ENCODE measurements at regions not wholly inside any gene's neighbourhood (a gene's known extent, or its start where the extent isn't known, plus 50 kb on each side); places are given as distances from the start of the nearest gene placed in this dataset.

DNA sequence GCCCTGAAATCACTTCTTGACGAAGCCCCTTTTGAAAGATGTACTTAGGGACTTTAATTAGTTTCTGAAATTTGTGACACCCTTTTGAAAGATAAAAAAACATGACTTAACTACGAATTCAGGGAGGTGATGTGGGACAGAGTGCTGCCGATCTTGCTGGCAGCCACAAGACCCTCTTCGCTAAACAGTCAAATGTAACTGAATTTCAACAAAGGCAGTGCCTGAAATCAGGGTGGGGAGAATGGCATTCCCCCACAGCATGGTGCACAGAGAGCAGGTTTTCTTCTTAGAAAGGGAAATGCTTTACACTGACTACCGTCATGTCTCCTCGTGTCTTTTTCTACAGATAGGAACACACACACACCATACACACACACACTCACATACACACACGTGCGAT lies 640.2 kb upstream of the POU3F3 start:
- peak overlapping the region; percentile 81 for H2AFZ ChIP-seq (replicated peaks)
- Mint-ChIP-seq H3K27me3 (ENCODE audit: insufficient read depth, low read depth) (no peaks in the 10 kb centered on the region), H3K4me3 (no peak overlapping the region), H3K27ac (no peak overlapping the region), H3K9me3 (no peaks in the 10 kb centered on the region), H3K36me3 (no peaks in the 10 kb centered on the region), H3K4me1 (peaks cover 39% of the 10 kb centered on the region)
- H3K9ac ChIP-seq = no peak overlapping the region
- no peaks in the 10 kb centered on the region for H3K36me3 ChIP-seq
- no peaks in the 10 kb centered on the region for H3K27me3 ChIP-seq
- H3K79me2 ChIP-seq (ENCODE audit: low read depth) = no peaks in the 10 kb centered on the region
- H3K4me3 ChIP-seq = no peak overlapping the region
- no peaks in the 10 kb centered on the region for H3K9me3 ChIP-seq (ENCODE audit: low read depth)
- no peaks in the 10 kb centered on the region for H3F3A ChIP-seq (ENCODE audit: low read depth)
- peak overlapping the region; percentile 54 for H3K4me2 ChIP-seq
- TF ChIP-seq, protein P1, sequence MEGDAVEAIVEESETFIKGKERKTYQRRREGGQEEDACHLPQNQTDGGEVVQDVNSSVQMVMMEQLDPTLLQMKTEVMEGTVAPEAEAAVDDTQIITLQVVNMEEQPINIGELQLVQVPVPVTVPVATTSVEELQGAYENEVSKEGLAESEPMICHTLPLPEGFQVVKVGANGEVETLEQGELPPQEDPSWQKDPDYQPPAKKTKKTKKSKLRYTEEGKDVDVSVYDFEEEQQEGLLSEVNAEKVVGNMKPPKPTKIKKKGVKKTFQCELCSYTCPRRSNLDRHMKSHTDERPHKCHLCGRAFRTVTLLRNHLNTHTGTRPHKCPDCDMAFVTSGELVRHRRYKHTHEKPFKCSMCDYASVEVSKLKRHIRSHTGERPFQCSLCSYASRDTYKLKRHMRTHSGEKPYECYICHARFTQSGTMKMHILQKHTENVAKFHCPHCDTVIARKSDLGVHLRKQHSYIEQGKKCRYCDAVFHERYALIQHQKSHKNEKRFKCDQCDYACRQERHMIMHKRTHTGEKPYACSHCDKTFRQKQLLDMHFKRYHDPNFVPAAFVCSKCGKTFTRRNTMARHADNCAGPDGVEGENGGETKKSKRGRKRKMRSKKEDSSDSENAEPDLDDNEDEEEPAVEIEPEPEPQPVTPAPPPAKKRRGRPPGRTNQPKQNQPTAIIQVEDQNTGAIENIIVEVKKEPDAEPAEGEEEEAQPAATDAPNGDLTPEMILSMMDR (IDR thresholded peaks at IDR 0.05) = no peak
- TF ChIP-seq EZH2phosphoT487 (IDR thresholded peaks at IDR 0.05) = no peak
- TF ChIP-seq EZH2 (IDR thresholded peaks at IDR 0.05) = no peak
- peak; percentile 51 for DNase-seq (ENCODE audit: low spot score)
- peaks cover 30% of the 10 kb centered on the region for H3K4me1 ChIP-seq
- H3K27ac ChIP-seq = no peak overlapping the region
- H4K20me1 ChIP-seq (ENCODE audit: low read depth) = no peaks in the 10 kb centered on the region

DNA sequence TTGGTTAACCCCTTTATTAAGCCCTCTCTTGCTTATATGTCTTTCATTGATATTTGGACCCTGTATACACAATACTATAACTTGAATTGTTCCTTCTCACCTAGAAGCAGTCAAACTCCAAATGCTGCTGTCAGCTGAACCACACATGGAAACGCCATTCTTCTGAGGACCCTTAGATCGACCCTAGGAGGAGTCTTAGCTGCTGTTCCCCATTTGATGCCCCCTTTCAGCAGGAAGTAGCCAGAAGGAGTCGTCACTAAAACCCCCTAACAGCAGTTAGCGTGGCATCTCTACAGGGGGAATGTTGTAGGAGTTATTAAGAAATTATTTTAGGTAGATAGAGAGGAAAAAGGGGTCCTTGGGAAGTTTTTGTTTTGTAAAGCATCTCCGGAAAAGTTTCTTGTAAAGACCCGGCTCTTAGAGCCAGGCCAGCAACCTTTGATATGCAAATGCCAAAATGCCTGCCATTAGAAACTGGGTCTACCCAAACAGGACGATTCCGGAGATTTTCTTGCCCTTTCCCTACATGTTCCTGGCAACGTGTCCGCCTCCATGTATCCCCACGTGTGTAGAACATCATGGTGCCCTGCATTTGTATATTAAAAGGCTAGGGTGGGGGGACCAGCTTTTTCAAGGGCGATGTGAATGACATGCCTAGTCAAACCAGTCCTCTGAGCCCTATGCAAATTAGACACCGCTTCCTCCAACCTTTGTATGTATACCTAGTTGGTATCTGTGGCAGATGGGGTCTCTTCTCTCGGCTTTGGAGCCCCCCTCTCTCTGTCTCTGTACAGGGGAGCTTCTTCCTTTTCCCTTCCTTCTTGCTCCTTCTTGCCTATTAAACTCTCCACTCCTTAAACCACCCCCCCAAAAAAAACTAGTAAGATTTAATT lies 638.4 kb upstream of the POU3F3 start:
- DNase-seq (ENCODE audit: low spot score) = peak; percentile 30
- Histone ChIP-seq H4K20me1 (ENCODE audit: low read depth) (no peaks in the 10 kb centered on the region), H3K4me3 (peak overlapping the region; percentile 32), H3K4me1 (peaks cover 30% of the 10 kb centered on the region), H3K9me3 (ENCODE audit: low read depth) (no peaks in the 10 kb centered on the region), H3K9ac (no peak overlapping the region), H3K4me2 (peak overlapping the region; percentile 71), H3K27me3 (no peaks in the 10 kb centered on the region), H3K36me3 (no peaks in the 10 kb centered on the region), H3K27ac (no peak overlapping the region), H3K79me2 (ENCODE audit: low read depth) (no peaks in the 10 kb centered on the region), H3F3A (ENCODE audit: low read depth) (no peaks in the 10 kb centered on the region), H2AFZ (replicated peaks) (peak overlapping the region; percentile 96)
- peaks cover 39% of the 10 kb centered on the region for H3K4me1 Mint-ChIP-seq
- TF ChIP-seq, protein P1 (IDR thresholded peaks at IDR 0.05) = no peak
- TF ChIP-seq EZH2 (IDR thresholded peaks at IDR 0.05) (no peak), EZH2phosphoT487 (IDR thresholded peaks at IDR 0.05) (no peak)
- H3K36me3 Mint-ChIP-seq = no peaks in the 10 kb centered on the region
- H3K27me3 Mint-ChIP-seq (ENCODE audit: insufficient read depth, low read depth) = no peaks in the 10 kb centered on the region
- H3K9me3 Mint-ChIP-seq = no peaks in the 10 kb centered on the region
- peak overlapping the region; percentile 5 for H3K4me3 Mint-ChIP-seq
- peak overlapping the region; percentile 51 for H3K27ac Mint-ChIP-seq

DNA sequence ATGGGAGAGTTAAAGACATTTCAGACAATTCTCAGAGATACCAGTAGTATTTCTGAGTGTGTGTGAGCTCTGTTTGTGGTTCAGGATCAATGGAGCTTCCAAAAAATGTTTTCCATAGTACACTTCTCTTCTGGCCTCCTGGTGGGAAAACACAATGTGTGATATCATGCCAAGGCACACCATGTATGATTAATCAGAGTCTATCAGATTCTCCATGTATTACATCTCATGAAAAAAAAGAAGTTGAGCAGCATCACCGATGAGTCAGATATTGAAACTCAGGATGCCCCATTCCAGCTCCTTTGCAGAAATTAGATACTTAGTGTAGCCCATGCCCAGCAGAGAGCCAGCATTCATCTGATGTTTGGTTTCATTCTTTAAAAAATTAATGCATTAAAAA lies 620.3 kb upstream of the POU3F3 start:
- H3K36me3 ChIP-seq = no peaks in the 10 kb centered on the region
- Mint-ChIP-seq H3K4me3 (no peak overlapping the region), H3K4me1 (peaks cover 4% of the 10 kb centered on the region), H3K36me3 (no peaks in the 10 kb centered on the region), H3K9me3 (peaks cover 5% of the 10 kb centered on the region), H3K27me3 (ENCODE audit: insufficient read depth, low read depth) (no peaks in the 10 kb centered on the region), H3K27ac (no peak overlapping the region)
- H3K4me2 ChIP-seq = no peak overlapping the region
- TF ChIP-seq EZH2 (IDR thresholded peaks at IDR 0.05) (no peak), EZH2phosphoT487 (IDR thresholded peaks at IDR 0.05) (no peak)
- TF ChIP-seq, protein P1 (IDR thresholded peaks at IDR 0.05) = no peak
- H3K27me3 ChIP-seq = no peaks in the 10 kb centered on the region
- DNase-seq (ENCODE audit: low spot score) = no peak
- H2AFZ ChIP-seq (replicated peaks) = no peak overlapping the region
- H3F3A ChIP-seq (ENCODE audit: low read depth) = no peaks in the 10 kb centered on the region
- H3K9me3 ChIP-seq (ENCODE audit: low read depth) = no peaks in the 10 kb centered on the region
- H4K20me1 ChIP-seq (ENCODE audit: low read depth) = no peaks in the 10 kb centered on the region
- no peak overlapping the region for H3K9ac ChIP-seq
- no peaks in the 10 kb centered on the region for H3K79me2 ChIP-seq (ENCODE audit: low read depth)
- no peak overlapping the region for H3K4me3 ChIP-seq
- no peaks in the 10 kb centered on the region for H3K4me1 ChIP-seq
- H3K27ac ChIP-seq = no peak overlapping the region

All from neural progenitor cell (in vitro differentiated cells).